HG03039 (cell line): ENCODE measurements at regions not wholly inside any gene's neighbourhood (a gene's known extent, or its start where the extent isn't known, plus 50 kb on each side); places are given as distances from the start of the nearest gene placed in this dataset.

Experiments
- ATAC-seq: cut with Tn5 transposase; IDR thresholded peaks from one replicate; pipeline ENCODE4 v1.9.1; 2021; ENCODE audit warnings: mild to moderate bottlenecking, moderate library complexity; ENCODE audit not compliant: unreplicated experiment

DNA sequence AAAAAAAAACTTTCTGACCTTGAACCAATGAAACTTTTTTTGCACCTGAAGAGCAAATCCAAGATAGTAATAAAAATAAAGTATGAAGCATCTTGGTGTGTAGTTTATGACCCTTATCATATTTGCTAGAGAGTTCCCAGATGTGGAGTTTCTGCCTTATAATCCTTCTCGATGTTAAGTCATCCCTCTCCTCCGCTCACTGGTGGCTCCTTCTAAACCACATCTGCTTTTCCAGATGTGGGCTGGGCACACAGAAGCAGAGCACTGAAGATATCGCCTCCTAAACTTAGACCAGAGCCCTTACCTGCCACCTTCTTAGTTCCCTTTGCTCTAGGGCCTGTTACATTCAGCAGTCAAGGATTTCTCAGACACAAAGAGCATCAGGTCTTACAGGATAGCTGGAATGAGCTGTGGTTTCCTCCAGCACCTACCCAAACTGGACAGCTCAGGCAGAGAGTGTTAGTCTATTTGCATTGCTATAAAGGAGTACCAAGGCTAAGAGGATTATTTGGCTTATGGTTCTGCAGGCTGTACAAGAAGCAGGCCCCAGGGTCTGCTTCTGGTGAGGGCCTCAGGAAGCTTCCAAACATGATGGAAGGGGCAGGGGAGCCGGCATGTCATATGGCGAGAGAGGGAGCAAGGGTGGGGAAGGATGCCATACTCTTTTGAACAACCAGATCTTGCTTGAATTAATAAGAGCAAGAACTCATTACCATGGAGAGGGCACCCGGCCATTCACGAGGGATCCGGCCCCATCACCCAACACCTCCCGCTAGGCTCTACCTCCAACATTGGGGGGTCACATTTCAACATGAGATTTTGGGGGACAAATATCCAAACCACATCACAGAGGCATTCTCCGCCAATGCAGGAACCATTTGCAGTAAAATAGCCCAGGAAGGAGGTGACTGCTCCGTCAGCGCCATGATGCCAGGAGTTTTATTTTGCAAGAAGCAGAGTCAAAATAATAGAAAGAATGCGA, 75.6 kb upstream of the HELT start:
- no peak for ATAC-seq

DNA sequence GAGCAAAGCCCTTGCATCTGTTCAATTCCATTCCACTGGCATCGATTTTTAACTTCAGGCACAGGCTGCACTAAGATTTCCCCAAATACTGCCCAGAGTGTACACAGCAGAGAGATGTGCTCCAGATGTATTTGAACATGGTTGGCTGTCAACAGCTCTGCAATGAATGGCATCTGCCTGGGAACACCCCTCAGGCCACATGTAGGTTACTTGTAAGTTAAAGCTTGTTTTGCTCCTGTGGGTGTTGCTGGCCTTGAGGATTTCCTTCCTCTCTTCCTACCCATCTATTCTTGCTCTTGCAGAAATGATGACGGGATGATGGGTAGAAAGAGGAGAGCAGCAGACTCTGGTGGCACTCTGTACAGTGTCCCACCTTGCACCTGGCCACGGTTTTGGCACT, 69.3 kb upstream of the HELT start:
- no peak for ATAC-seq

DNA sequence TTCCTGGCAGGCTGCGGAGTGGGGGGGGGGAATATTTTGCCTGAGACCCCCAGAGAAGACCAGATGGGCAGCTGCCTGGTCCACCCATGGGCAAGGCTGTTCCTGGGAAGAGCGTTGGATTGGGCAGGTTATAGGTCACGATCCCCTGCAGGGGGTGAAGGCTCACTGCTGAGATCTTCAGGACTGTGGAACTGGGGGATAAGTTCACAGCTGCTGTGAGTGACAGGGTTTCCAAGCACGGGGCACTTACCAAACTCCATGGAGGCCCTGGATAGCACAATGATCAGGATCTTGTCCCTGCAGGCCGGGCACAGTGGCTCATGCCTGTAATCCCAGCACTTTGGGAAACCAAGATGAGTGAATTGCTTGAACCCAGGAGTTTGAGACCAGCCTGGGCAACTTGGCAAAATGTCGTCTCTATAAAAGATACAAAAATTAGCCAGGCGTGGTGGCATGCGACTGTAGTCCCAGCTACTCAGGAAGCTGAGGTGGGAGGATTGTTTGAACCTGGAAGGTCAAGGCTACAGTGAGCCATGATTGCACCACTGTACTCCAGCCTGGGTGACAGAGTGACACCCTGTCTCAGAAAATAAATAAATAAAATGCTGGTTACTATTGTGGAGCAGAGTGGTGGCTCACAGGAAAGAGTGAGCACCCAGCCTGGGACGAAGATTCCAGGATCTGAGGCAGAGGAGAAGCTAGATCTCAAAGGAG, 68.0 kb upstream of the HELT start:
- ATAC-seq: no peak

DNA sequence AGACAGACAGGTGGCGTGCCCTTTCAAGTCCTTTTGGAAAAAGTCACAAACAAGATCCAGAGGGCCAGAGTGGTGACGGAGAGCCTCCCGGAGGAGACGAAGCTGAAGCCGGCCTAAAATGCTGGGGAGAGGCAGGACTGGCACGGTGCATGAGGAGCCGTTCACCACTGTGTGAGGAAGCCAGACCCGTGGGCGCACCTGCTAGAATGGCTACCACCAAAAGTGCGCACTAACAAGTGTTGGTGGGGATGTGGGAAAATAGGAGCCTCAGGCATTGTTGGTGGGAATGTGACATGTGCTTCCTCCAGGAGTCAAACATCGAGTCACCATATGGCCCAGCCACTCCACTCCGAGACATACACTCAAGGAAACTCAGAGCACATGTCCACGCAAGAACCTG, 67.4 kb upstream of the HELT start:
- ATAC-seq: no peak

DNA sequence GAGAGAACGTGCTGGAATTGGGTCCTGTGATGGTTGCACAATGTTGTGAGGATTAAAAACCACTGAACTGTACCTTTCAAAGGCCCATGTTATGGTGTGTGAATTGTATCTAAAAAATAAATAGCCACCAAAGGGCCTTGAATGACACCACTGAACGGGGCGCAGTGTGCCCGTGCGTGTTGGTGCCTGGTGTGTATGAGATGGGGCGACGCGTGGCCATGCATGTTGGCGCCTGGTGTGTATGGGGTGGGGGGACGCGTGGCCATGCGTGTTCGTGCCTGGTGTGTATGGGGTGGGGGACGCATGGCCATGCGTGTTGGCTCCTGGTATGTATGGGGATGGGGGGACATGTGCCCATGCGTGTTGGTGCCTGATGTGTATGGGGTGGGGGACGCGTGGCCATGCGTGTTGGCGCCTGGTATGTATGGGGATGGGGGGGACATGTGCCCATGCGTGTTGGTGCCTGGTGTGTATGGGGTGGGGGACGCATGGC, 66.6 kb upstream of the HELT start:
- no peak for ATAC-seq

DNA sequence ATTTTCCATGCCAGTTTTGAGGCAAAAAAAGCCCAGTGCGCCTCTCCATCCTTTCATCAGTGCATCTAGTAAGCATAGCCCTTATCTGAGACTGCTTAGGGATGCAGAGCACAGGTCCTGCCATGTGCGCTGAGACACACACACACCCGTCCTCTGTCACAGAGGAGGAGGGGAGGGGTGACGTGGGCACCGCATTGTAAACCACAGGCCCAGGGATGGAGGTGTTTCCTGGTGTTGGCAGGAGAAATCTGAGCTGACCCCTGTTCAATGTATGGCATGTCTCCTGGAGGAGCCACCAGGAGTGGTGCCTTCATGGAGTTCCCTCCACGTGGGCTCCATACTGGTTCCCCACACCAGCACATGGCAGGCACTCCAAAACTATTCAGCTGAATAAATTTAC, 65.8 kb upstream of the HELT start:
- ATAC-seq: no peak

GRCh38 chr4:184953421-184953945, 64.8 kb upstream of the HELT start:
- ATAC-seq: no peak

DNA sequence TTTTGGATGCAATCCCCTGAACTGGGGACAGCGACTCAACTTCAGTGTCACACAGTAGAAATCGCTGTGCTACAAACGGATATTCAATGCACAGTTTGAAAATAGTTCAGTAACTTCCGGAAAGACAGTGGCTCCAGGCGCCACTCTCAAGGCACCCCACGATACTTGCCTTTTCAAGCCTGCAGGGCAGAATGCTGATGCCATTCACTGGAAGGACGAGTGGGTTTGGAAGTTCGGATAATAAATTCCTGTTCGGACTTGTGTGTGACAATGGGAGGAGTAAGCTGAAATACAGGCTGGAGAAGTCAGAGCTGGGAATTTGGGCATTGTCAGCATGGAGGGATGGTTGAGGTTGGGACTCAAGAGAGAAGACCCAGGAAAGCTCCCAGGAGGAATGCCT, 64.3 kb upstream of the HELT start:
- no peak for ATAC-seq

- ATAC-seq: no peak
Observed at GRCh38 chr4:184954482-184954881, 63.8 kb upstream of the HELT start.

GRCh38 chr4:184955116-184955515, 63.2 kb upstream of the HELT start:
- ATAC-seq: no peak

DNA sequence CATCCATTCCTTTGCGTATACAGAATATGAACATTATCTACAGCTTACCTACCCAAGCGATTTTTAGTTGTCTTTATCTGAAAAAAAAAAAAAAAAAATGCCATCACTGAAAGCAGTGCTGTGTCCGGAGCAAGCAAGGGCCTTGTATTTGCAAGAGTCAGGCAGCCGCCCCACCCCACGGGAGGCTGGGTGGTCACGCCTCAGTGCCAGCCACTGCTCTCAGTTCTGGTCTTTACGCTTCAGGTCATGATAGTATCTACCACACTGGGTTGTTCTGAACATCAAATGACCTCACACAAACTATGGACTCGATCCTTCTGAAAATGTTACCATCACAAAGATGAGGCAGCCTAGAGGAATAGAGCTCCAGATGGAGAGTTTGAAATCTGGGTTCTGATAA, 62.7 kb upstream of the HELT start:
- ATAC-seq: no peak

DNA sequence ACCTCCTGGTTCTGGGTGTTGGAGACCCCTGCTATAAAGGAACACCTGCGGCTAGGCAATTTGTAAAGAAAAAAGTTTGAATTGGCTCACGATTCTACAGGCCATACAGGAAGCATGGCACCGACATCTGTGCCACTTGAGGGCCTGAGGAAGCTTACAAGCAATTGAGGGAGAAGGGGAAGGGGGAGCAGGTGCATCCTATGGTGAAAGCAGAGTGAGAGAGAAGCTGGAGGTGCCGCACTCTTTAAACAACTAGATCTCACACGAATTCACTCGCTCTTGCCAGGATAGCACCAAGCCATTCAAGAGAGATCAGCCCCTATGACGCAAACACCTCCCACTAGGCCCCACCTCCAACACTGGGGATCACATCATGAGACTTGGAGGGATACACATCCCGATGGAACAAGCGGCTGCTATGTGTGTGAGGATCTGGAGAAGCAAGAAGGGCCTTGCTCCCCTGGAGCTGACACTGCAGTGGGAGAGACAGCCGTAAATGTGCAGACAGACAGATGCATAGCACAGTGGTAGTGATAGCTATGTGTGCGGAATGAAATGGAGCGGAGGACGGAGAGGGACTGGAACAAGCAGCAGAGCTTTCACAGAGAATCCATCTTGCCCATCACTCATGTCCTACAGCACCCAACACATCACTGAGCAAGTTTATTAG, 60.7 kb upstream of the HELT start:
- ATAC-seq: no peak

DNA sequence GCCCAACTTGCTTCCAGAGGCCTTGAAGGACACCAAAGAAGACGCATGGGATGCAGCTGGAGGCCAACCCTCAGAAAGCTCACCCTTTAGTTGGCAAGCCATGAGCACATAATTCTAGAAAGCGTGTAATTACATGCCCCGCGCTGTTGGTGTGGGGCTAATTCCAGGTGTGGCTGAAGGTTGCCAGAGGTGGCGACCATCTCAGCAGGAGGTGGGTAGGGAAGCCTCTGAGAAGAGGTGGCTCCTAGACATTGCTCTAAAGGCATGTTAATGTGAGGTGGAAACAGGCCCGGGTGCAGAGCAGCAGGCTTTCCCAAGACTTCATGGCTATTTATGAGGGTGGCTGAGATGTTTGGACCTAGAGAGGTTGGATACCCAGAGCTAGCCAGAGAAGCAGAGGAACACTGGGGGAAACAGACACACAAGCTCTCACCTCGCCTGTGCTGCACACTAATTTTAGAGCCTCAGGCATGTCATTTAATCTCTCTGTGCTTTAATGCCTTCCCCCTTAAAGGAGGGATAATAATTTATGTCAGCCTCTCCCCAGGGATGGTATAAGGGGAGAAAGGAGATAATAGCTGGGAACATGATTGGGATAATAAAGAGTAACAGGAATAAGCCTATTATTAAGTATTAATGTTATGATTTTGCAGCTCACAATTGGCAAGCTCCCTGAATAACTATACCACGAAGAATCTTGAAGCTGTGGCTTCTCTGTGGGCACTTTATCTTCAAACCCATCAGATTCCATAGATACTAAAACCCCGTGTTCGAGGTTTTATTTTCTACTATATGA, 60.0 kb upstream of the HELT start:
- no peak for ATAC-seq

- no peak for ATAC-seq
Observed at GRCh38 chr4:184958923-184959210, 59.4 kb upstream of the HELT start.

- no peak for ATAC-seq
Observed at GRCh38 chr4:184959309-184959708, 59.0 kb upstream of the HELT start.

DNA sequence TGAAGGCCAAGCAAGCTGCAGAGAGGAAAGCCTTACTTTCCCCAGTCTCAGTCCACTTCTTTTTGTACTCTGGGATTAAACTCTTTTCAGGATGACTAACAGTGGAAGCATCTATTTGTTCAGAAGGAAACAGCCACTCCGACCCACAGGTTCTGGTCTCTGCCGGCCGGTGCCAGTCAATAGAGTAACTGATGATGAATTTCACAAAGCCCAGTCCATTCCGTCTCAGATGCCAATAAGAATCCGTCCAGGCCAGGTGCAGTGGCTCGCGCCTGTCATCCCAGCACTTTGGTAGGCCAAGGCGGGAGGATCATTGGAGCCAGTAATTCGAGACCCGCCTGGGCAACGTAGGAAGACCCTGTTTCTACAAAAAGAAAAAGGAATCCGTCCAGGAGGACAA, 58.5 kb upstream of the HELT start:
- no peak for ATAC-seq

DNA sequence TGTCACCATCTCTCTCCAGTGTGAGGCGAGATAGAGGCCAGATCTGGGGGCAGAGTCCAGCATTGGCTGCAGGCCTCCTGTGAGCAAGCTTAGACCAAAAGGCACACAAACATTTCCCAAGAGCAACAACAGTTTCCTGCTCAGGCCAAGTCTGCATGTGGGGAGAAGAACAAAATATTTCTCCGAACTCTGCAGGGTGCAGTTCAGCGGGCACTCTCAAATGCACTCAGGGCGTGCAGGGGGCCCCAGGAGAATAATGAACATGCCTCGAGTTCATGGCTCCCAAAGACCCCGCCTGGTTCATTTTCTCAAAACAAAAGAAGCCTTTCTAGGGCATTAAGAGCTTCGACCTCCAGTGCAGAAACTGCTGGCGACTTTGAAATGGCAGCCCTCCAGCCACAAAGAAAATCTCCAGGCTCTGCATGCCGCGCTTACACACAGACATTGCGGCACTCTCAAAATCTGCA, 57.8 kb upstream of the HELT start:
- no peak for ATAC-seq

DNA sequence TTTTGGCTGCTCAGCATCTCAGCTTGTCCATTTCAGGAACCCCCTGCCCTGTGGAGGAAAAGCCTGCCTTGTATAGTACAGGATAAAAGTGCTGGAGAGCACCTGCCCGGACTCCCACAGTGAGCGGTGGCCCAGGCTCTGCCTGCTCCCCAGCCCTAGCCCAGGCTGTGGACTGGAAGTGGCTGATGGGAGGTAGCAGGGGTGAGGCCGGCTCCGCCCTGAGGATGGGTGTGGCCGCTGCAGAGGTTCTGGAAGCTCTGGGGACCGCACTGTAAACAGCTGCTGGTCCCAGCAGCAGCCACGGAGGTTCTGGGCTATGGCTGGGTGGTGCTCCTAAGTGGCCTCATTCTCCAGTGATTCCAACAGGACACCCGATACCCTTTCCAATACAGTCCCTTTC, 56.6 kb upstream of the HELT start:
- no peak for ATAC-seq

- no peak for ATAC-seq
Observed at GRCh38 chr4:184962125-184962638, 56.1 kb upstream of the HELT start.
